ENCODE measurements at regions not wholly inside any gene's neighbourhood (a gene's known extent, or its start where the extent isn't known, plus 50 kb on each side); places are given as distances from the start of the nearest gene placed in this dataset.

DNA sequence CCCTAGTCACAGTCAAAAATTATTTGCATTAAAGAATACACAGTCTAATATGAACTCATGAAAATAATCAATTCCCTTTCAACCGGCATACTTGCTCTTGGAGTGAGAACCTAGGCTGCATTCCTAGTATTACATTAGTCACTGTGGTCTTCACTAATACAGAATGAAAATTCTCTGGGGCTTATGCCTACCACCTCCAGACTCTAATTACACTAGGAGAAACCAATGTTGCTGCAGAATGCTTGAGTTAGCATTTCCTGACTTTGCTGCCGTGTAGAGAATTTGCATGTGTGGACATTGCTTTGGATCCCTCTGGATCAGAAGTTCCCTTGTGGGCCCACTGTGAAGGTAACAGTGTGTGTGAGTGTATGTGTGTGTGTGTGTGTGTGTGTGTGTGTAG is 87.8 kb downstream of the CCNA1 start:
- TF ChIP-seq, protein P1, sequence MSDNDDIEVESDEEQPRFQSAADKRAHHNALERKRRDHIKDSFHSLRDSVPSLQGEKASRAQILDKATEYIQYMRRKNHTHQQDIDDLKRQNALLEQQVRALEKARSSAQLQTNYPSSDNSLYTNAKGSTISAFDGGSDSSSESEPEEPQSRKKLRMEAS (IDR thresholded peaks at IDR 0.05; ENCODE audit: low read depth, low read length) = no peak
- TF ChIP-seq, protein P2, sequence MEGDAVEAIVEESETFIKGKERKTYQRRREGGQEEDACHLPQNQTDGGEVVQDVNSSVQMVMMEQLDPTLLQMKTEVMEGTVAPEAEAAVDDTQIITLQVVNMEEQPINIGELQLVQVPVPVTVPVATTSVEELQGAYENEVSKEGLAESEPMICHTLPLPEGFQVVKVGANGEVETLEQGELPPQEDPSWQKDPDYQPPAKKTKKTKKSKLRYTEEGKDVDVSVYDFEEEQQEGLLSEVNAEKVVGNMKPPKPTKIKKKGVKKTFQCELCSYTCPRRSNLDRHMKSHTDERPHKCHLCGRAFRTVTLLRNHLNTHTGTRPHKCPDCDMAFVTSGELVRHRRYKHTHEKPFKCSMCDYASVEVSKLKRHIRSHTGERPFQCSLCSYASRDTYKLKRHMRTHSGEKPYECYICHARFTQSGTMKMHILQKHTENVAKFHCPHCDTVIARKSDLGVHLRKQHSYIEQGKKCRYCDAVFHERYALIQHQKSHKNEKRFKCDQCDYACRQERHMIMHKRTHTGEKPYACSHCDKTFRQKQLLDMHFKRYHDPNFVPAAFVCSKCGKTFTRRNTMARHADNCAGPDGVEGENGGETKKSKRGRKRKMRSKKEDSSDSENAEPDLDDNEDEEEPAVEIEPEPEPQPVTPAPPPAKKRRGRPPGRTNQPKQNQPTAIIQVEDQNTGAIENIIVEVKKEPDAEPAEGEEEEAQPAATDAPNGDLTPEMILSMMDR (IDR thresholded peaks at IDR 0.05; ENCODE audit: low read depth, low read length) = no peak
